Body of pancreas (tissue), 4 donors: ENCODE measurements at regions not wholly inside any gene's neighbourhood (a gene's known extent, or its start where the extent isn't known, plus 50 kb on each side); places are given as distances from the start of the nearest gene placed in this dataset.

ENCODE experiments used
- ATAC-seq: fragments of 150-250 bp; one replicate; pipeline ENCODE4 v1.9.1; 2016
- DNase-seq, 4 donors: peaks; one replicate each; pipeline ENCODE4 v3.0.0-alpha.2; 2019
- H3K27ac ChIP-seq, 4 donors: fragments of 200-600 bp; sonication (generic); 1 replicate in 3 of 4; 2 replicates in 1 of 4; pipeline versions ENCODE4 v1.5.1 to v1.6.1; 2016 to 2019; ENCODE audit warnings: mild to moderate bottlenecking in 1 of 4, mixed read lengths in 1 of 4, moderate library complexity in 1 of 4
- H3K27me3 ChIP-seq, 2 donors: fragments of 200-600 bp; sonication (generic); one replicate each; pipeline ENCODE4 v1.6.0; 2016; ENCODE audit warnings: mild to moderate bottlenecking in 1 of 2
- H3K36me3 ChIP-seq, 2 donors: fragments of 200-600 bp; sonication (generic); replicated peaks in 1 of 2; 2 replicates each; pipeline ENCODE4 v1.5.1; 2016; ENCODE audit warnings: low read depth in 2 of 2; ENCODE audit not compliant: insufficient read depth in 1 of 2
- H3K4me1 ChIP-seq: fragments of 200-600 bp; sonication (generic); one replicate; pipeline ENCODE4 v1.6.0; 2016
- H3K4me3 ChIP-seq, 2 donors: fragments of 200-600 bp; sonication (generic); 1 replicate in 1 of 2; 2 replicates in 1 of 2; pipeline ENCODE4 v1.5.1; 2016 to 2019
- H3K9me3 ChIP-seq, 3 donors: fragments of 200-600 bp; sonication (generic); 1 replicate in 2 of 3; 2 replicates in 1 of 3; pipeline ENCODE4 v1.5.1; 2016
- POLR2A ChIP-seq, 3 donors: fragments of 450-650 bp; IDR thresholded peaks; one replicate each; pipeline ENCODE4 v1.6.1; 2016; ENCODE audit warnings: antibody characterized with exemption in 3 of 3, mild to moderate bottlenecking in 2 of 3
- WGBS, 2 donors: methylation state at CpG; one replicate each; pipeline ENCODE4 v1.1.5; 2017; 5-methylcytosine and 5-hydroxymethylcytosine counted together
- intact Hi-C: fragments of 100-400 bp; cut with DNase I; formaldehyde crosslinking; loops from one replicate; pipeline ENCODE4 v1.15.1; 2023
- TF ChIP-seq, protein P1 (sequence below), 7 experiments: fragments of 450-650 bp in 4 of 7; fragments of 200-600 bp in 3 of 7; sonication (generic) in 3 of 7; IDR thresholded peaks; one replicate each; pipeline ENCODE4 v1.5.1; 2016 to 2019; ENCODE audit warnings: antibody characterized with exemption in 7 of 7

DNA sequence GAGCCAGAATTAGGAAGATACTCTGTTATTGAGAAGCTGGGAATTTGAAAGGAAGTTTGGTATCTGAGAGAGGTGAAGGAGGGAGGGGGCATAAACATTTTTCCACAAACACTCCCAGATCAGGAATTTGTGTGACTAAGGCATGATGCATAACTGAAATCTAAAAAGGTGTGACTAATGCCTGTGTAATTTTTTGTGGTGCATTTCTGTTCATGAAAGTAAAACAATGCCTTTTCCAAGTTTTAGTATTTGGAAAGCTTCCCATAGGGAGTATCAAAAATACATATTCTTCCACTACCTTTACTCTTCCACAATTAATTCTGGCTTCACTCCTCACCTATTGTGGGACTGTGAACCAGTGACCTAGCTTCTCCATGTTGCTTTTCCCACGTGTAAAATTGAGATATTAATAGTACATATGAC, 56.4 kb upstream of the CAV2 start:
- ATAC-seq, result no peak
- H3K27ac ChIP-seq, result no peak overlapping the region
- no peaks in the 10 kb centered on the region for H3K9me3 ChIP-seq
- H3K4me3 ChIP-seq, result no peak overlapping the region
- 14 to 24% methylated on average over 1 of the region's 1 CpG for WGBS, 2 donors
- no peak for DNase-seq
- no peaks in the 10 kb centered on the region for H3K27me3 ChIP-seq
- TF ChIP-seq POLR2A (IDR thresholded peaks at IDR 0.05), result no peak
- TF ChIP-seq, protein P1, sequence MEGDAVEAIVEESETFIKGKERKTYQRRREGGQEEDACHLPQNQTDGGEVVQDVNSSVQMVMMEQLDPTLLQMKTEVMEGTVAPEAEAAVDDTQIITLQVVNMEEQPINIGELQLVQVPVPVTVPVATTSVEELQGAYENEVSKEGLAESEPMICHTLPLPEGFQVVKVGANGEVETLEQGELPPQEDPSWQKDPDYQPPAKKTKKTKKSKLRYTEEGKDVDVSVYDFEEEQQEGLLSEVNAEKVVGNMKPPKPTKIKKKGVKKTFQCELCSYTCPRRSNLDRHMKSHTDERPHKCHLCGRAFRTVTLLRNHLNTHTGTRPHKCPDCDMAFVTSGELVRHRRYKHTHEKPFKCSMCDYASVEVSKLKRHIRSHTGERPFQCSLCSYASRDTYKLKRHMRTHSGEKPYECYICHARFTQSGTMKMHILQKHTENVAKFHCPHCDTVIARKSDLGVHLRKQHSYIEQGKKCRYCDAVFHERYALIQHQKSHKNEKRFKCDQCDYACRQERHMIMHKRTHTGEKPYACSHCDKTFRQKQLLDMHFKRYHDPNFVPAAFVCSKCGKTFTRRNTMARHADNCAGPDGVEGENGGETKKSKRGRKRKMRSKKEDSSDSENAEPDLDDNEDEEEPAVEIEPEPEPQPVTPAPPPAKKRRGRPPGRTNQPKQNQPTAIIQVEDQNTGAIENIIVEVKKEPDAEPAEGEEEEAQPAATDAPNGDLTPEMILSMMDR (IDR thresholded peaks at IDR 0.05), result no peak
- intact Hi-C loops, result no loop called here
- no peaks in the 10 kb centered on the region for H3K36me3 ChIP-seq
- no peaks in the 10 kb centered on the region for H3K4me1 ChIP-seq

DNA sequence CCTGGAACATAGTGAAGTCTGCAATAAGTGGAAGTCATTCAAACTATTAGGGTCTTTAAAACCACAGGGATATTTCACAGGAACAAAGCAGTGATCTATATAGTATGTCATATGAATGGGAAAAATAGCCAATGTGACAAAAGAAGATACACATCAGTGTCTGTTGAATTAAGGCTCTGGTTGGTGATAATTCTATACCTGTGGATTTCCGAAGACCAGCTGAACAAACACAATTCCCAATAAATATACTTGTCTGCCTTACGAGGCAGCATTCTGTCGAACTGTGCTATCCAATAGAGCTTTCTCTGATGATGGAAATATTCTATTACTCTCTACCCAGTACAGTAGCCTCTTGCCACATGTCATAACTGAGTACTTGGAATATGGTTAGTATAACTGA, 55.9 kb upstream of the CAV2 start:
- H3K27me3 ChIP-seq, result no peaks in the 10 kb centered on the region
- WGBS, 2 donors, result 87 to 91% methylated on average over 3 of the region's 3 CpGs
- no peak for ATAC-seq
- no peaks in the 10 kb centered on the region for H3K4me1 ChIP-seq
- DNase-seq, result no peak
- intact Hi-C loops, result no loop called here
- TF ChIP-seq, protein P1 (IDR thresholded peaks at IDR 0.05), result no peak
- no peak for TF ChIP-seq POLR2A (IDR thresholded peaks at IDR 0.05)
- H3K9me3 ChIP-seq, result no peaks in the 10 kb centered on the region
- H3K36me3 ChIP-seq, result no peaks in the 10 kb centered on the region
- no peak overlapping the region for H3K27ac ChIP-seq
- no peak overlapping the region for H3K4me3 ChIP-seq

DNA sequence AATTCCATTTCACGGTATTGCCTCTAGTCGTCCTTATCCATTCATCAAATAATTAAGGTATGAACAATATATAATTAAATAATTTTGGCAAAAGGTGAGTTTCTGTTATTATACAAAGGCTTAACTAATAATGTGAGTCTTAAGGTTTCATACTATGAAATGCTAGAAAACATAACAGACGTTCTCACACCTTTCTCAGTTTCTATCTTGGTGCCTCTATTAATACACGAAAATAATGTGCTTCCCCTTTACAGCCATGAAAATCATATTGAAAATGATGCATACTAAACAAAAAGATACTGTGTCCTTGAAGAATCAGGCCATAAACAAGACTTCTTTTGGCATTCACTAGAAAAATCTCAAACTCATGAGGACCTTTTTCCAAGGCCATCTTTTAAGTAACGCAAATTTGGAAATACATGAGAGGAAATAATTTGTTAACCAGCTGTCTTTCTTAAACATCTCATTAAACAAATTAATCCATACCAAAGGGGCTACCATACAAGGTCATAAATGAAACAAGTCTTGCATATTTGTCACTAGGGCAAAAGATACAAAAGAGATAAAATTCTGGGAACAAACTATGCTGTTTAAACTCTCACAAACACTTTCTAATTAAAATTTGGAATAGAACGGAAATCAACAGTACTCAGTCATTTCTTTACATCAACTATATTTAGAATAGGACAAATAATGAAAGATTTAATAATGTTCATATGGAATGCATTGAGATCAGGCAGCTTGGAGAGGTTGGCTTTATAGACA, 53.9 kb upstream of the CAV2 start:
- Histone ChIP-seq H3K4me3 (no peak overlapping the region), H3K36me3 (no peaks in the 10 kb centered on the region), H3K4me1 (no peaks in the 10 kb centered on the region), H3K27ac (no peak overlapping the region), H3K9me3 (no peaks in the 10 kb centered on the region), H3K27me3 (no peaks in the 10 kb centered on the region)
- intact Hi-C loops, result no loop called here
- no peak for TF ChIP-seq POLR2A (IDR thresholded peaks at IDR 0.05)
- 71 to 72% methylated on average over 6 of the region's 6 CpGs for WGBS, 2 donors
- ATAC-seq (no peak), DNase-seq (no peak)

DNA sequence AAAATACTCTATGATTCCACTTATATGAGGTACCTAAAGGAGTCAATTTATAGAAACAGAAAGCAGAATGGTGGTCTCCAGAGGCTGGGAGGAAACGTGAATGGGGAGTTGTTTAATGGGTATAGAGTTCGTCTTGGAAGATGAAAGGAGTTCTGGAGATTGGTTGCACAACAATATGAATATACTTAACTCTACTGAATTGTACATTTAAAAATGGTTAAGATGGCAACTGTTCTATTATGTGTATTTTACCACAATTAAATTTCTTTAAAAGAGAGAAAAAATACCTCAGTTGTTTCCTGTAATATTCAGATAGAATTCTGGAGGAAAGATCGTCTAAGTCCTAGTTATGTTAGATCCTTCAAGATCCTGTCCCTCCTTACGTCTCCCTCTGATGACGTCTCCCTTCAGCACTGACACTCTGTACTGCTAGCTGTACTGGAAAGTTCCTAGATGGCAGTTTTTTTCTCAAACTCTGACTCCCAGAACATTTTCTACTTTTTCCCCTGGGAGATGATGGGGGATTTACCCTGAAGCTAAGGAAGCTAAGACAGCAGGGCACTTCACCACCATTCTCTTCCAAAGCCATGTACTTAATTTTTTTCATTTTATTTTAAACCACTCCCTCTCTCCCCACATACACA, 53.2 kb upstream of the CAV2 start:
- Histone ChIP-seq H3K4me1 (no peaks in the 10 kb centered on the region), H3K4me3 (no peak overlapping the region), H3K27me3 (no peaks in the 10 kb centered on the region), H3K27ac (no peak overlapping the region), H3K9me3 (no peaks in the 10 kb centered on the region), H3K36me3 (no peaks in the 10 kb centered on the region)
- intact Hi-C loops, result no loop called here
- 79 to 88% methylated on average over 5 of the region's 5 CpGs for WGBS, 2 donors
- no peak for DNase-seq
- no peak for TF ChIP-seq POLR2A (IDR thresholded peaks at IDR 0.05)
- TF ChIP-seq, protein P1 (IDR thresholded peaks at IDR 0.05), result no peak
- no peak for ATAC-seq

DNA sequence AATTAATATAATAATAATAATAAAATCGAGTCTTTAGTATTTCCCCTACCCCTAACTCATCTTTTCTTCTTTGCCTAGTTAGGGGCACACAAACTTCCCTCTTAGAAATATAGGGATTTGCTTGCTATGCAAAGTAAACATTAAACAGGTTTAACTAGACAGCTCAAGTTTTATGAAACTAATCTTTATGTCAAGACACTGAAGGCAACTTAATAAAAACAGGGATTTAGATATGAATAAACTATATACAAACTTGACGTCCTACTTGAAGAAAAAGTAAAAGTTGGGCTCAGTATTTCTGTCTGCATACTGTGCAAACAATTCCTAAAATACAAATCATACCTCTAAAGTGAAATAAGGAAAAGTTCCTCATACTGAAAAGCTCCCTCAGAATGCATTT, 52.1 kb upstream of the CAV2 start:
- Histone ChIP-seq H3K4me3 (no peak overlapping the region), H3K27me3 (no peaks in the 10 kb centered on the region), H3K4me1 (no peaks in the 10 kb centered on the region), H3K9me3 (no peaks in the 10 kb centered on the region), H3K27ac (no peak overlapping the region), H3K36me3 (no peaks in the 10 kb centered on the region)
- 34 to 50% methylated on average over 2 of the region's 2 CpGs for WGBS, 2 donors
- TF ChIP-seq, protein P1 (IDR thresholded peaks at IDR 0.05), result no peak
- TF ChIP-seq POLR2A (IDR thresholded peaks at IDR 0.05), result no peak
- intact Hi-C loops, result no loop called here
- ATAC-seq (no peak), DNase-seq (no peak)
